Astrocyte (in vitro differentiated cells and primary cell): ENCODE measurements at regions not wholly inside any gene's neighbourhood (a gene's known extent, or its start where the extent isn't known, plus 50 kb on each side); places are given as distances from the start of the nearest gene placed in this dataset.

Source experiments
- DNase-seq: peaks from one replicate; pipeline ENCODE4 v3.0.0-alpha.2; 2010; ENCODE audit warnings: low read depth
- FAIRE-seq: peaks from 2 replicates; lab custom pipeline; 2011; peaks lifted over from hg19 to GRCh38; lab: Jason Lieb, UNC
- H2AFZ ChIP-seq: 2 replicates; pipeline ENCODE4 v1.6.0; 2012; ENCODE audit warnings: low read depth, low read length, inconsistent platforms
- H3K27ac ChIP-seq: 2 replicates; pipeline ENCODE4 v1.5.1; 2011; ENCODE audit warnings: low read depth, low read length, inconsistent platforms
- H3K27me3 ChIP-seq: 2 replicates; pipeline ENCODE4 v1.6.0; 2011; ENCODE audit warnings: low read length, inconsistent platforms; ENCODE audit not compliant: insufficient read depth
- H3K36me3 ChIP-seq: 2 replicates; pipeline ENCODE4 v1.5.1; 2011; ENCODE audit warnings: low read length, inconsistent platforms; ENCODE audit not compliant: insufficient read depth
- H3K4me1 ChIP-seq: 2 replicates; pipeline ENCODE4 v1.5.1; 2011; ENCODE audit warnings: low read length, inconsistent platforms; ENCODE audit not compliant: insufficient read depth
- H3K4me2 ChIP-seq: 2 replicates; pipeline ENCODE4 v1.6.0; 2012; ENCODE audit warnings: low read length, inconsistent platforms
- H3K4me3 ChIP-seq: 2 replicates; pipeline ENCODE4 v1.5.1; 2011; ENCODE audit warnings: low read depth, mild to moderate bottlenecking, low read length, inconsistent platforms; ENCODE audit not compliant: insufficient read depth
- H3K79me2 ChIP-seq: 2 replicates; pipeline ENCODE4 v1.6.0; 2012; ENCODE audit warnings: mild to moderate bottlenecking, low read length, inconsistent platforms; ENCODE audit not compliant: insufficient read depth
- H3K9ac ChIP-seq: 2 replicates; pipeline ENCODE4 v1.6.0; 2012; ENCODE audit warnings: mild to moderate bottlenecking, low read length, inconsistent platforms
- H3K9me3 ChIP-seq: 2 replicates; pipeline ENCODE4 v1.5.1; 2012; ENCODE audit warnings: low read depth, mild to moderate bottlenecking, low read length, inconsistent platforms; ENCODE audit not compliant: insufficient read depth
- H4K20me1 ChIP-seq: 2 replicates; pipeline ENCODE4 v1.6.0; 2012; ENCODE audit warnings: low read length, inconsistent platforms; ENCODE audit not compliant: insufficient read depth
- H3K27ac Mint-ChIP-seq: one replicate; pipeline ENCODE4 v1.8.0; 2021; ENCODE audit warnings: mild to moderate bottlenecking, mixed read lengths; ENCODE audit not compliant: unreplicated experiment
- H3K27me3 Mint-ChIP-seq: one replicate; pipeline ENCODE4 v1.8.0; 2021; ENCODE audit warnings: low read depth, mixed read lengths; ENCODE audit not compliant: unreplicated experiment
- H3K36me3 Mint-ChIP-seq: one replicate; pipeline ENCODE4 v1.8.0; 2021; ENCODE audit warnings: low read depth, mixed read lengths; ENCODE audit not compliant: unreplicated experiment
- H3K4me1 Mint-ChIP-seq: one replicate; pipeline ENCODE4 v1.8.0; 2021; ENCODE audit warnings: low read depth, mixed read lengths; ENCODE audit not compliant: unreplicated experiment
- H3K4me3 Mint-ChIP-seq: one replicate; pipeline ENCODE4 v1.8.0; 2021; ENCODE audit warnings: mild to moderate bottlenecking, moderate library complexity, mixed read lengths; ENCODE audit not compliant: unreplicated experiment
- H3K9me3 Mint-ChIP-seq: one replicate; pipeline ENCODE4 v1.8.0; 2021; ENCODE audit warnings: mild to moderate bottlenecking, mixed read lengths; ENCODE audit not compliant: unreplicated experiment
- CTCF ChIP-seq: IDR thresholded peaks from 2 replicates; pipeline ENCODE4 v1.5.1; 2011; ENCODE audit warnings: low read depth, mild to moderate bottlenecking, inconsistent platforms, low read length, moderate library complexity; ENCODE audit not compliant: insufficient read depth
- EZH2 ChIP-seq: IDR thresholded peaks from 2 replicates; pipeline ENCODE4 v1.6.1; 2012; ENCODE audit warnings: mild to moderate bottlenecking, low read length, inconsistent platforms; ENCODE audit not compliant: insufficient read depth

GRCh38 chr7:106552645-106553445, 108.1 kb downstream of the CCDC71L start:
- no peaks in the 10 kb centered on the region for H3K36me3 ChIP-seq
- no peak for FAIRE-seq
- H3K79me2 ChIP-seq, result no peaks in the 10 kb centered on the region
- DNase-seq, result no peak
- H3K4me3 Mint-ChIP-seq, result no peak overlapping the region
- no peaks in the 10 kb centered on the region for H3K9me3 ChIP-seq
- no peaks in the 10 kb centered on the region for H3K27me3 ChIP-seq
- H3K4me3 ChIP-seq, result no peak overlapping the region
- no peak overlapping the region for H3K27ac Mint-ChIP-seq
- H3K27me3 Mint-ChIP-seq, result peaks cover 4% of the 10 kb centered on the region
- H3K36me3 Mint-ChIP-seq, result peaks cover 3% of the 10 kb centered on the region
- no peak overlapping the region for H2AFZ ChIP-seq
- H3K27ac ChIP-seq, result no peak overlapping the region
- peaks cover 13% of the 10 kb centered on the region for H3K9me3 Mint-ChIP-seq
- no peaks in the 10 kb centered on the region for H3K4me1 ChIP-seq
- H3K4me2 ChIP-seq, result no peak overlapping the region
- TF ChIP-seq CTCF (no peak), EZH2 (no peak)
- H3K9ac ChIP-seq, result no peak overlapping the region
- H4K20me1 ChIP-seq, result no peaks in the 10 kb centered on the region
- no peaks in the 10 kb centered on the region for H3K4me1 Mint-ChIP-seq

GRCh38 chr7:106551936-106552335, 109.0 kb downstream of the CCDC71L start:
- peak overlapping the region; percentile 16 for H3K4me3 Mint-ChIP-seq
- Histone ChIP-seq H3K36me3 (no peaks in the 10 kb centered on the region), H3K27ac (no peak overlapping the region), H3K4me3 (no peak overlapping the region), H3K79me2 (no peaks in the 10 kb centered on the region), H3K27me3 (no peaks in the 10 kb centered on the region), H3K4me1 (no peaks in the 10 kb centered on the region), H3K9ac (no peak overlapping the region), H2AFZ (no peak overlapping the region), H3K9me3 (no peaks in the 10 kb centered on the region), H4K20me1 (no peaks in the 10 kb centered on the region), H3K4me2 (no peak overlapping the region)
- TF ChIP-seq CTCF (no peak), EZH2 (no peak)
- H3K27ac Mint-ChIP-seq, result no peak overlapping the region
- DNase-seq, result no peak
- H3K4me1 Mint-ChIP-seq, result no peaks in the 10 kb centered on the region
- peaks cover 1% of the 10 kb centered on the region for H3K36me3 Mint-ChIP-seq
- FAIRE-seq, result no peak
- H3K27me3 Mint-ChIP-seq, result peaks cover 1% of the 10 kb centered on the region
- H3K9me3 Mint-ChIP-seq, result peaks cover 12% of the 10 kb centered on the region

- peaks cover 1% of the 10 kb centered on the region for H3K27me3 Mint-ChIP-seq
Measured at GRCh38 chr7:106548491-106548890, 112.5 kb downstream of the CCDC71L start.

More at GRCh38 chr7:106548491-106548890, 112.5 kb downstream of the CCDC71L start:
- no peaks in the 10 kb centered on the region for H3K9me3 Mint-ChIP-seq
- no peaks in the 10 kb centered on the region for H3K4me1 ChIP-seq
- no peak overlapping the region for H3K4me3 ChIP-seq
- no peaks in the 10 kb centered on the region for H3K79me2 ChIP-seq
- H3K4me2 ChIP-seq, result no peak overlapping the region
- no peaks in the 10 kb centered on the region for H3K27me3 ChIP-seq
- no peak overlapping the region for H3K27ac ChIP-seq
- H3K4me3 Mint-ChIP-seq, result no peak overlapping the region
- TF ChIP-seq CTCF, result no peak
- TF ChIP-seq EZH2, result no peak
- H4K20me1 ChIP-seq, result no peaks in the 10 kb centered on the region
- H3K4me1 Mint-ChIP-seq, result no peaks in the 10 kb centered on the region
- H3K27ac Mint-ChIP-seq, result no peak overlapping the region
- no peaks in the 10 kb centered on the region for H3K9me3 ChIP-seq
- no peak overlapping the region for H3K9ac ChIP-seq
- peaks cover 1% of the 10 kb centered on the region for H3K36me3 Mint-ChIP-seq
- no peak for DNase-seq
- H3K36me3 ChIP-seq, result no peaks in the 10 kb centered on the region
- H2AFZ ChIP-seq, result no peak overlapping the region
- no peak for FAIRE-seq
